IPS-18a (cell line): ENCODE measurements at regions not wholly inside any gene's neighbourhood (a gene's known extent, or its start where the extent isn't known, plus 50 kb on each side); places are given as distances from the start of the nearest gene placed in this dataset.
"Not testable (repeated sequence)": the region's sequence is repeated elsewhere in the genome, so short reads cannot be mapped to it uniquely, and the experiment has no call there.

Source experiments
- H3K27ac ChIP-seq: one replicate; pipeline ENCODE4 v1.5.1; 2013; ENCODE audit warnings: low read length
- H3K27me3 ChIP-seq: one replicate; pipeline ENCODE4 v1.6.1; 2013; ENCODE audit warnings: mild to moderate bottlenecking, low read length; ENCODE audit not compliant: control insufficient read depth, insufficient read depth
- H3K36me3 ChIP-seq: one replicate; pipeline ENCODE4 v1.6.1; 2013; ENCODE audit warnings: low read depth, low read length; ENCODE audit not compliant: control insufficient read depth
- H3K4me1 ChIP-seq: one replicate; pipeline ENCODE4 v1.6.1; 2013; ENCODE audit warnings: low read depth, low read length; ENCODE audit not compliant: control insufficient read depth
- H3K4me3 ChIP-seq: one replicate; pipeline ENCODE4 v1.5.1; 2013; ENCODE audit warnings: low read length
- H3K9ac ChIP-seq: one replicate; pipeline ENCODE4 v1.6.1; 2013; ENCODE audit warnings: mild to moderate bottlenecking, low read length, moderate library complexity
- H3K9me3 ChIP-seq: one replicate; pipeline ENCODE4 v1.6.1; 2013; ENCODE audit warnings: low read depth, low read length; ENCODE audit not compliant: control insufficient read depth

GRCh38 chr4:177251237-177251636 lies 58.4 kb upstream of the NEIL3 start:
- Histone ChIP-seq H3K27me3 (no peaks in the 10 kb centered on the region), H3K27ac (no peak overlapping the region), H3K4me1 (peaks cover 8% of the 10 kb centered on the region), H3K9ac (no peak overlapping the region), H3K9me3 (no peaks in the 10 kb centered on the region), H3K4me3 (no peak overlapping the region), H3K36me3 (no peaks in the 10 kb centered on the region)

DNA sequence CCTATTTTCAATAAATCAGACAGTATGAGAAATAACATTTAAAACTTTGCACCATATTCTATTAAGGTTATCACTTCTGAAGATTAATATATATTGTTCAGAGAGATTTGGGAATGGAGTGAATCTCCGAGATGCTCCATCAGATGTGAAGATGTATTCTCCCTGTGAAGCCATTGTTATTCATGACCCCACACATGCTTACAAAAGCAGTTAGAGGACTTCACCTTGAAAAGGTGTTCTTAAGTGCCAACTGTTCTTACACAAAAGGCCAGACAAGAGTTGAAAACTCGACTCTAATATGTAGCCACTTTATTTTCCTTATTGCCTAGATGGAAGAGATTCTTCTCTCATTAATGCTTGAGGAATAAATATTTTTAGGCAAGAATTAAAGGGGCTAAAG lies 54.3 kb upstream of the NEIL3 start:
- no peak overlapping the region for H3K9ac ChIP-seq
- no peaks in the 10 kb centered on the region for H3K9me3 ChIP-seq
- H3K27ac ChIP-seq = no peak overlapping the region
- no peak overlapping the region for H3K4me3 ChIP-seq
- H3K27me3 ChIP-seq = no peaks in the 10 kb centered on the region
- H3K36me3 ChIP-seq = no peaks in the 10 kb centered on the region
- H3K4me1 ChIP-seq = peaks cover 8% of the 10 kb centered on the region

GRCh38 chr4:177256950-177257349 lies 52.7 kb upstream of the NEIL3 start:
- Histone ChIP-seq H3K9me3 (no peaks in the 10 kb centered on the region), H3K36me3 (no peaks in the 10 kb centered on the region), H3K4me3 (no peak overlapping the region), H3K27me3 (no peaks in the 10 kb centered on the region), H3K4me1 (peaks cover 8% of the 10 kb centered on the region), H3K27ac (no peak overlapping the region), H3K9ac (no peak overlapping the region)

- not testable (repeated sequence) for H3K9ac ChIP-seq, H3K9me3 ChIP-seq, H3K27ac ChIP-seq, H3K4me3 ChIP-seq, H3K27me3 ChIP-seq, H3K36me3 ChIP-seq, H3K4me1 ChIP-seq
Observed at GRCh38 chr4:177259466-177259865, 50.2 kb upstream of the NEIL3 start.
